ENCODE measurements at regions not wholly inside any gene's neighbourhood (a gene's known extent, or its start where the extent isn't known, plus 50 kb on each side); places are given as distances from the start of the nearest gene placed in this dataset.

GRCh38 chr15:97525809-97526208 lies 434.7 kb upstream of the ARRDC4 start:
- POLR2A ChIA-PET: no interaction called here

DNA sequence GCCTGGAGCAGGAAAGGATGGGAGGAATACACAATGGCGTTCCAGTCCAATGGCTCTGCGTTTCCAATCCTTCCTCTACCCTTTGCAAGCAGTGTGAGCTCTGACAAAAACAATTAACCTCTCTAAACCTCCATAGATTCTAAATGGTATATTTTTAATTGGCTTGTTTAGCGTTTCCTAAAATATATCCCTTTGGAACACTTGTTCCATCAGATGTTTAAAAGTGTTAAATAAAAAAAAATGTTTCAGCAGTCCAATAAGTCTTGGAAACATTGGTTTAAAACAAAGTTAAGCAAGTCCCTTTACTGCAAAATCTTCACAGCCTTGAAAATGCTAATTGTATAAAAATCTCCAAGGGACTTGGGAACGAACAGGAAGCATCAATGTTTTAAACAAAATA lies 432.3 kb upstream of the ARRDC4 start:
- POLR2A ChIA-PET: no interaction called here
- H3K4me1 ChIP-seq (ENCODE audit: control insufficient read depth, insufficient read depth, low read length): no peaks in the 10 kb centered on the region
- CTCF ChIA-PET: no interaction called here
- no peaks in the 10 kb centered on the region for H3K9me3 ChIP-seq (ENCODE audit: control insufficient read depth, insufficient read depth, low read depth, low read length)
- no peaks in the 10 kb centered on the region for H3K36me3 ChIP-seq (ENCODE audit: control insufficient read depth in 2 of 2, insufficient read depth in 1 of 2, low read length in 2 of 2)
- TF ChIP-seq ZSCAN30 (tag by site-specific recombination; IDR thresholded peaks at IDR 0.05): no peak
- no peak for TF ChIP-seq IKZF3 (tag by site-specific recombination; IDR thresholded peaks at IDR 0.05)
- TF ChIP-seq ZNF561 (tag by site-specific recombination; IDR thresholded peaks at IDR 0.05; ENCODE audit: borderline replicate concordance): no peak
- no peak for TF ChIP-seq MEIS1 (CRISPR knock-in tag; IDR thresholded peaks at IDR 0.05; ENCODE audit: borderline replicate concordance)
- no peak for TF ChIP-seq ZNF132 (tag by site-specific recombination; IDR thresholded peaks at IDR 0.05; ENCODE audit: borderline replicate concordance)
- no peak for TF ChIP-seq ZEB2 (tag by site-specific recombination; IDR thresholded peaks at IDR 0.05)
- no peak for TF ChIP-seq ZNF621 (tag by site-specific recombination; IDR thresholded peaks at IDR 0.05)
- no peak for TF ChIP-seq ZNF24 (tag by site-specific recombination; IDR thresholded peaks at IDR 0.05)
- TF ChIP-seq ZNF239 (tag by site-specific recombination; IDR thresholded peaks at IDR 0.05): no peak
- no peak for TF ChIP-seq ZFHX2 (tag by site-specific recombination; conservative IDR thresholded peaks at IDR 0.05)
- TF ChIP-seq ZBTB7A (tag by site-specific recombination; IDR thresholded peaks at IDR 0.05; ENCODE audit: low read depth): no peak
- no peak for TF ChIP-seq ZNF433 (tag by site-specific recombination; IDR thresholded peaks at IDR 0.05; ENCODE audit: low read depth)
- no peak overlapping the region for H3K27ac ChIP-seq (ENCODE audit: extremely low read depth, low read depth, low read length)
- H3K4me3 ChIP-seq (ENCODE audit: low read depth, low read length): no peak overlapping the region

More at GRCh38 chr15:97525809-97526208, 434.7 kb upstream of the ARRDC4 start:
- Histone ChIP-seq H3K9me3 (ENCODE audit: control insufficient read depth, insufficient read depth, low read depth, low read length) (no peaks in the 10 kb centered on the region), H3K27ac (ENCODE audit: extremely low read depth, low read depth, low read length) (no peak overlapping the region), H3K4me3 (ENCODE audit: low read depth, low read length) (no peak overlapping the region), H3K36me3 (ENCODE audit: control insufficient read depth in 2 of 2, insufficient read depth in 1 of 2, low read length in 2 of 2) (no peaks in the 10 kb centered on the region), H3K4me1 (ENCODE audit: control insufficient read depth, insufficient read depth, low read length) (no peaks in the 10 kb centered on the region)
- TF ChIP-seq, protein P1, sequence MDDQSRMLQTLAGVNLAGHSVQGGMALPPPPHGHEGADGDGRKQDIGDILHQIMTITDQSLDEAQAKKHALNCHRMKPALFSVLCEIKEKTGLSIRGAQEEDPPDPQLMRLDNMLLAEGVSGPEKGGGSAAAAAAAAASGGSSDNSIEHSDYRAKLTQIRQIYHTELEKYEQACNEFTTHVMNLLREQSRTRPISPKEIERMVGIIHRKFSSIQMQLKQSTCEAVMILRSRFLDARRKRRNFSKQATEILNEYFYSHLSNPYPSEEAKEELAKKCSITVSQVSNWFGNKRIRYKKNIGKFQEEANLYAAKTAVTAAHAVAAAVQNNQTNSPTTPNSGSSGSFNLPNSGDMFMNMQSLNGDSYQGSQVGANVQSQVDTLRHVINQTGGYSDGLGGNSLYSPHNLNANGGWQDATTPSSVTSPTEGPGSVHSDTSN (CRISPR knock-in tag; IDR thresholded peaks at IDR 0.05): no peak
- no peak for TF ChIP-seq ZNF544 (tag by site-specific recombination; IDR thresholded peaks at IDR 0.05)
- TF ChIP-seq SETDB1 (IDR thresholded peaks at IDR 0.05; ENCODE audit: insufficient read length, low read length): no peak
- no peak for TF ChIP-seq ZNF658 (tag by site-specific recombination; IDR thresholded peaks at IDR 0.05)
- no peak for TF ChIP-seq GFI1B (tag by site-specific recombination; IDR thresholded peaks at IDR 0.05)
- no peak for TF ChIP-seq ZNF292 (tag by site-specific recombination; IDR thresholded peaks at IDR 0.05; ENCODE audit: borderline replicate concordance, low read depth)
- no peak for TF ChIP-seq HOXA7 (CRISPR knock-in tag; IDR thresholded peaks at IDR 0.05; ENCODE audit: borderline replicate concordance)
- TF ChIP-seq ZNF600 (tag by site-specific recombination; IDR thresholded peaks at IDR 0.05): no peak
- no peak for TF ChIP-seq ZNF654 (tag by site-specific recombination; IDR thresholded peaks at IDR 0.05; ENCODE audit: low read depth)
- no peak for TF ChIP-seq BCL11A (tag by site-specific recombination; IDR thresholded peaks at IDR 0.05; ENCODE audit: low read depth)
- TF ChIP-seq ZNF155 (tag by site-specific recombination; IDR thresholded peaks at IDR 0.05): no peak
- TF ChIP-seq SCRT2 (tag by site-specific recombination; IDR thresholded peaks at IDR 0.05): no peak
- no peak for TF ChIP-seq ZNF791 (tag by site-specific recombination; IDR thresholded peaks at IDR 0.05)
- TF ChIP-seq ZBTB8A (tag by site-specific recombination; IDR thresholded peaks at IDR 0.05): no peak
- no peak for TF ChIP-seq MEIS1 (CRISPR knock-in tag; IDR thresholded peaks at IDR 0.05; ENCODE audit: borderline replicate concordance)
- TF ChIP-seq, protein P2, sequence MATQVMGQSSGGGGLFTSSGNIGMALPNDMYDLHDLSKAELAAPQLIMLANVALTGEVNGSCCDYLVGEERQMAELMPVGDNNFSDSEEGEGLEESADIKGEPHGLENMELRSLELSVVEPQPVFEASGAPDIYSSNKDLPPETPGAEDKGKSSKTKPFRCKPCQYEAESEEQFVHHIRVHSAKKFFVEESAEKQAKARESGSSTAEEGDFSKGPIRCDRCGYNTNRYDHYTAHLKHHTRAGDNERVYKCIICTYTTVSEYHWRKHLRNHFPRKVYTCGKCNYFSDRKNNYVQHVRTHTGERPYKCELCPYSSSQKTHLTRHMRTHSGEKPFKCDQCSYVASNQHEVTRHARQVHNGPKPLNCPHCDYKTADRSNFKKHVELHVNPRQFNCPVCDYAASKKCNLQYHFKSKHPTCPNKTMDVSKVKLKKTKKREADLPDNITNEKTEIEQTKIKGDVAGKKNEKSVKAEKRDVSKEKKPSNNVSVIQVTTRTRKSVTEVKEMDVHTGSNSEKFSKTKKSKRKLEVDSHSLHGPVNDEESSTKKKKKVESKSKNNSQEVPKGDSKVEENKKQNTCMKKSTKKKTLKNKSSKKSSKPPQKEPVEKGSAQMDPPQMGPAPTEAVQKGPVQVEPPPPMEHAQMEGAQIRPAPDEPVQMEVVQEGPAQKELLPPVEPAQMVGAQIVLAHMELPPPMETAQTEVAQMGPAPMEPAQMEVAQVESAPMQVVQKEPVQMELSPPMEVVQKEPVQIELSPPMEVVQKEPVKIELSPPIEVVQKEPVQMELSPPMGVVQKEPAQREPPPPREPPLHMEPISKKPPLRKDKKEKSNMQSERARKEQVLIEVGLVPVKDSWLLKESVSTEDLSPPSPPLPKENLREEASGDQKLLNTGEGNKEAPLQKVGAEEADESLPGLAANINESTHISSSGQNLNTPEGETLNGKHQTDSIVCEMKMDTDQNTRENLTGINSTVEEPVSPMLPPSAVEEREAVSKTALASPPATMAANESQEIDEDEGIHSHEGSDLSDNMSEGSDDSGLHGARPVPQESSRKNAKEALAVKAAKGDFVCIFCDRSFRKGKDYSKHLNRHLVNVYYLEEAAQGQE (tag by site-specific recombination; IDR thresholded peaks at IDR 0.05): no peak
- TF ChIP-seq ZNF785 (tag by site-specific recombination; IDR thresholded peaks at IDR 0.05): no peak
- TF ChIP-seq ZNF184 (tag by site-specific recombination; IDR thresholded peaks at IDR 0.05): no peak
- TF ChIP-seq, protein P3, sequence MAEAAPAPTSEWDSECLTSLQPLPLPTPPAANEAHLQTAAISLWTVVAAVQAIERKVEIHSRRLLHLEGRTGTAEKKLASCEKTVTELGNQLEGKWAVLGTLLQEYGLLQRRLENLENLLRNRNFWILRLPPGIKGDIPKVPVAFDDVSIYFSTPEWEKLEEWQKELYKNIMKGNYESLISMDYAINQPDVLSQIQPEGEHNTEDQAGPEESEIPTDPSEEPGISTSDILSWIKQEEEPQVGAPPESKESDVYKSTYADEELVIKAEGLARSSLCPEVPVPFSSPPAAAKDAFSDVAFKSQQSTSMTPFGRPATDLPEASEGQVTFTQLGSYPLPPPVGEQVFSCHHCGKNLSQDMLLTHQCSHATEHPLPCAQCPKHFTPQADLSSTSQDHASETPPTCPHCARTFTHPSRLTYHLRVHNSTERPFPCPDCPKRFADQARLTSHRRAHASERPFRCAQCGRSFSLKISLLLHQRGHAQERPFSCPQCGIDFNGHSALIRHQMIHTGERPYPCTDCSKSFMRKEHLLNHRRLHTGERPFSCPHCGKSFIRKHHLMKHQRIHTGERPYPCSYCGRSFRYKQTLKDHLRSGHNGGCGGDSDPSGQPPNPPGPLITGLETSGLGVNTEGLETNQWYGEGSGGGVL (tag by site-specific recombination; IDR thresholded peaks at IDR 0.05): no peak
- no peak for TF ChIP-seq OSR2 (tag by site-specific recombination; IDR thresholded peaks at IDR 0.05)
- CTCF ChIA-PET: no interaction called here

All from HEK293 (cell line).